Mucosa of descending colon (tissue), 3 donors: ENCODE measurements at regions not wholly inside any gene's neighbourhood (a gene's known extent, or its start where the extent isn't known, plus 50 kb on each side); places are given as distances from the start of the nearest gene placed in this dataset.

Source experiments
- ATAC-seq: fragments of 200-7000 bp; cut with Tn5 transposase; one replicate; pipeline ENCODE4 v1.9.1; 2020; ENCODE audit warnings: mild to moderate bottlenecking, moderate library complexity
- DNase-seq, 3 donors: peaks; one replicate each; pipeline ENCODE4 v3.0.0-alpha.2; 2020
- H3K36me3 ChIP-seq: fragments of 200-600 bp; one replicate; pipeline ENCODE4 v1.8.0; 2021; ENCODE audit warnings: low read depth, mild to moderate bottlenecking
- H3K4me1 ChIP-seq: fragments of 200-600 bp; one replicate; pipeline ENCODE4 v1.8.0; 2021; ENCODE audit warnings: low read depth, mild to moderate bottlenecking
- H3K4me3 ChIP-seq: fragments of 200-600 bp; one replicate; pipeline ENCODE4 v1.8.0; 2021; ENCODE audit warnings: mild to moderate bottlenecking
- H3K9me3 ChIP-seq: fragments of 200-600 bp; one replicate; pipeline ENCODE4 v1.8.0; 2021; ENCODE audit warnings: mild to moderate bottlenecking
- intact Hi-C, 2 donors: fragments of 100-400 bp; cut with DNase I in 1 of 2; cut with micrococcal nuclease in 1 of 2; formaldehyde crosslinking; loops; one replicate each; pipeline versions ENCODE4 v1.11.0 to v1.11.1; 2022; cut with DNase I, micrococcal nuclease
- TF ChIP-seq, protein P1 (sequence below): fragments of 200-600 bp; IDR thresholded peaks from one replicate; pipeline ENCODE4 v1.8.0; 2022; ENCODE audit warnings: antibody characterized with exemption, mild to moderate bottlenecking
- donor health status: DM: no; HTN: no; CAD: no; lungs with moderate emphysema.
- donor health status: DM: no; HTN: no; CAD: no.
- donor health status: DM: no; HTN: yes; CAD: no.

DNA sequence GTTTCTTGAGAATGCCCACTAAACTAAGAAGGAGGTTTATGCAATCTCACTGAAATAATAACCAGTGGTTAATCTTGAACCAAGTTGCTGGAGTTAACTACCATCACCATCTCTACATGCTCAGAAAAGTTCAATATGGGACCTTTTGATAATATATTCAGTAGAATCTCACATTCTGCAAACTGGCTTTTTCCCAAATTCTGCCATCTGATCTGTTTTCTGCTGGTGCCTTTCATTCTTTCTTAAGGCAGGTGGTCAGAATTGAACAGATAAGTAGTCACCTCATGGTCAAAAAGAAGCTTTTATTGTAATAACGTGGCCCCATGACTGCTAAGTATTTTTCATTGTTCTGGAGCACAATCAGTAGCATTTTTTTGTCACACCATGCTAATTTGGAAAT is 229.0 kb upstream of the GK2 start:
- Histone ChIP-seq H3K4me1 (no peaks in the 10 kb centered on the region), H3K9me3 (no peaks in the 10 kb centered on the region), H3K4me3 (no peak overlapping the region), H3K36me3 (no peaks in the 10 kb centered on the region)
- no peak for DNase-seq
- TF ChIP-seq, protein P1, sequence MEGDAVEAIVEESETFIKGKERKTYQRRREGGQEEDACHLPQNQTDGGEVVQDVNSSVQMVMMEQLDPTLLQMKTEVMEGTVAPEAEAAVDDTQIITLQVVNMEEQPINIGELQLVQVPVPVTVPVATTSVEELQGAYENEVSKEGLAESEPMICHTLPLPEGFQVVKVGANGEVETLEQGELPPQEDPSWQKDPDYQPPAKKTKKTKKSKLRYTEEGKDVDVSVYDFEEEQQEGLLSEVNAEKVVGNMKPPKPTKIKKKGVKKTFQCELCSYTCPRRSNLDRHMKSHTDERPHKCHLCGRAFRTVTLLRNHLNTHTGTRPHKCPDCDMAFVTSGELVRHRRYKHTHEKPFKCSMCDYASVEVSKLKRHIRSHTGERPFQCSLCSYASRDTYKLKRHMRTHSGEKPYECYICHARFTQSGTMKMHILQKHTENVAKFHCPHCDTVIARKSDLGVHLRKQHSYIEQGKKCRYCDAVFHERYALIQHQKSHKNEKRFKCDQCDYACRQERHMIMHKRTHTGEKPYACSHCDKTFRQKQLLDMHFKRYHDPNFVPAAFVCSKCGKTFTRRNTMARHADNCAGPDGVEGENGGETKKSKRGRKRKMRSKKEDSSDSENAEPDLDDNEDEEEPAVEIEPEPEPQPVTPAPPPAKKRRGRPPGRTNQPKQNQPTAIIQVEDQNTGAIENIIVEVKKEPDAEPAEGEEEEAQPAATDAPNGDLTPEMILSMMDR = no peak
- no peak for ATAC-seq
- intact Hi-C loops = no loop called here

DNA sequence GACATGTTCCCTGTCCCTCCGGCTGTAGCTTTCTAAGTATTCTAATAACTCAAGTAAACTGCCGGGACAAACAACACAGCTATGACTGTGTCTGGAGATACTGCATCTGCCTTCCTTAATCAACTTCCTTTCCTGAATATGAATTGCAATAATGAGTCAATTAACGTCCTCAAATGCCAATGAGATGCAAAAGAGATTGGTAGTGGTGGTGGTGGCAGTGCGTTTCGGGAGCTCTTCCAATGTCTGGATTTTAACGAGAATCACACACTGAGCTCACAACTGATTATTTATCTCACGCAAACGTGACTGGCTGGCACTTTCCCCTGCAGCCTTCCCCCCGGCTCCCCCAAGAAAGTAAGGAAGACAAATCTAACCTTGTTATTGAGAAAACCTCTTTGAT is 226.1 kb upstream of the GK2 start:
- H3K9me3 ChIP-seq = no peaks in the 10 kb centered on the region
- DNase-seq (no peak), ATAC-seq (no peak)
- H3K36me3 ChIP-seq = no peaks in the 10 kb centered on the region
- no peak overlapping the region for H3K4me3 ChIP-seq
- intact Hi-C loops = no loop called here
- TF ChIP-seq, protein P1 = no peak
- no peaks in the 10 kb centered on the region for H3K4me1 ChIP-seq

DNA sequence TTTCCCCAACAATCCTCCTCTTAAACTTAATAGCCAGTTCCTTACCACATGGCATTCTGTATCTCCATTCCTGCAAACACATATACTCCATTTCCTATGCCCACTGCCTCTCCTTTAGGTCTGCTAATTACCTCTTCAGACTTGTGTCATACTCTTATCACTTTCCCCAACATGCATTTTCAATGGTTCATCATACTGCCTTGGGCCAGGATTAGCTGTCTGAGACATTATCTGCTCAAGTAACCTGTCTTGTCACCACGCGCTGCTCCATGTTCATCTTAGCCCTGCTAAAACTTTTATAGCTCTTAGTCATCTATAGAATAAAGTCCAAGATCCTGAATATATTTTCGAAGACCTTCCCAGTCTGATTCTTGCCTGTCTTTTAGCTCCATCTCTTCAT is 224.1 kb upstream of the GK2 start:
- TF ChIP-seq, protein P1 = no peak
- Histone ChIP-seq H3K9me3 (no peaks in the 10 kb centered on the region), H3K36me3 (no peaks in the 10 kb centered on the region), H3K4me1 (no peaks in the 10 kb centered on the region), H3K4me3 (no peak overlapping the region)
- ATAC-seq (no peak), DNase-seq (no peak)
- intact Hi-C loops = no loop called here

DNA sequence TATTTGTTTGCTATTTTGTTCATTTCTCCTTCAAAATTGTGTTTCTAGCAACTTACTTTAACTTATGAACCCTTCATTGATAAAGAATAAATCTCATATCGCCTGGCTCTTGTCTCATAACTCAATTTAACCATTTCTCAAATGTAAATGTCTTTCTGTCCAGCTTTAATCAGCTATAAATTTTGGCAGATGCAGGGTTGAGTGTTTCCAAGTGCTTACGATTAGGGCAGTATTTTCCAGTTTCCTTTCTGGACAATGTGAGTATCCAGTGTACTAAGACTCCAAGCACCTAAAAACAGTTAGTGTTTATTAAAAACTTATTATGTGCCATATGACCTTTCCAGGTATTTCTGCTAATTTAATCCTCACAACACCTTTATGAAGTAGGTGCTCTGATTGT is 218.6 kb upstream of the GK2 start:
- ATAC-seq = no peak

DNA sequence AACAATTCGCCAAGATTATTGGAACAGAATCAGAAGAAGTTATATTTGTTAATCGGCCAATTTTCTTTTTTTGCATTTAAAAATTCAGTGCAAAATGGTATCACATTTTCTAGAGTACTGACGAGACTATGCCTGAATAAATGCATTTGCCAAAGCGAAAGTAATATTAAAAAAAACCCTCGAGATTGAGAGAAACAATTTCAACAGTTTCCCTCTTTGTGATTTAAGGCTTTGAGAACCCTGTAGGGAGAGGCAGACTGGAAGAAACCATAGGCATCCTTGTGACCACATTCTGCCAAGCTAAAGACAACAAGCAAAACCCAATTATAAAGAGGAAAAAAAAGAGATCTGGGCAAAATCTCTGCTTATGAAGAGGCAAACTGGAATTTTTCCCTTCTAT is 218.1 kb upstream of the GK2 start:
- TF ChIP-seq, protein P1 = no peak
- intact Hi-C loops = no loop called here
- no peaks in the 10 kb centered on the region for H3K4me1 ChIP-seq
- H3K4me3 ChIP-seq = no peak overlapping the region
- DNase-seq (no peak), ATAC-seq (no peak)
- no peaks in the 10 kb centered on the region for H3K9me3 ChIP-seq
- H3K36me3 ChIP-seq = no peaks in the 10 kb centered on the region

More for the DNA sequence above, 218.6 kb upstream of the GK2 start:
- intact Hi-C loops = no loop called here
- Histone ChIP-seq H3K4me1 (no peaks in the 10 kb centered on the region), H3K36me3 (no peaks in the 10 kb centered on the region), H3K9me3 (no peaks in the 10 kb centered on the region), H3K4me3 (no peak overlapping the region)
- no peak for DNase-seq
- TF ChIP-seq, protein P1 = no peak

DNA sequence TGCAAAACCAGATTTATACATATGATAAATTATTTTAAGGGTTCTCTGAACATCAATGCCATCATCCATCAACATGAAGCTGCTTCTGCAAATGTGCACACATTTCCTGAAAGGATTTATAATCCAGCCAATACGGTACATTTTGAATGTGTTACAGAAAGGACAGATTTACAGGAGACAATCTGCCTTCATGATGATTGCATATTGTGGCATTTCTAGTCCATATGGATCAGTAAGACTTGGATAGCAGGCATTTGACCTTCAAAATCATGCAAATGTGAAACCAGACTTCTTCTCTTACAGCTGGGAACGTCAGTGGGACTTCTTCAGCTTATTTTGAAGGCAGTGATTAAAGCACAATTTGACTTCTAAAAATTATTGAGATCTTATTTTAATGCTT is 217.3 kb upstream of the GK2 start:
- Histone ChIP-seq H3K4me1 (no peaks in the 10 kb centered on the region), H3K4me3 (no peak overlapping the region)
- ATAC-seq = no peak

More for the DNA sequence above, 217.3 kb upstream of the GK2 start:
- Histone ChIP-seq H3K9me3 (no peaks in the 10 kb centered on the region), H3K36me3 (no peaks in the 10 kb centered on the region)
- intact Hi-C loops = no loop called here
- no peak for DNase-seq
- TF ChIP-seq, protein P1 = no peak
